IMR-90 (cell line): ENCODE measurements at regions not wholly inside any gene's neighbourhood (a gene's known extent, or its start where the extent isn't known, plus 50 kb on each side); places are given as distances from the start of the nearest gene placed in this dataset.

ENCODE experiments used
- ATAC-seq: fragments of 200-7000 bp; cut with Tn5 transposase; 2 replicates; pipeline ENCODE4 v1.9.1; 2020; ENCODE audit warnings: low read depth, mild to moderate bottlenecking, moderate library complexity
- BruUV-seq: library from RNA; stranded (reverse); fragments of 400-500 nt; replicated peaks from 2 replicates; lab custom pipeline; 2021; lab: Mats Ljungman, UMichigan
- CTCF ChIA-PET: fragments of 300-600 bp; formaldehyde crosslinking; extraction: SDS; loops from one replicate; lab custom pipeline; 2021; ENCODE audit warnings: antibody characterized with exemption; lab: Yijun Ruan, JAX
- POLR2A ChIA-PET: fragments of 300-600 bp; sonication (Branson Sonifier 250); formaldehyde crosslinking; loops from one replicate; lab custom pipeline; 2022; ENCODE audit warnings: antibody characterized with exemption; ENCODE audit not compliant: unreplicated experiment; lab: Charles Lee
- DNase-seq: peaks from one replicate; pipeline ENCODE4 v3.0.0; 2013
- H2AFZ ChIP-seq: replicated peaks from 2 replicates; pipeline ENCODE3; 2013; ENCODE audit warnings: low read length, mild to moderate bottlenecking; ENCODE audit not compliant: poor library complexity
- H2AK5ac ChIP-seq: 2 replicates; pipeline ENCODE4 v1.6.1; 2013; ENCODE audit warnings: low read depth, low read length, inconsistent platforms
- H2AK9ac ChIP-seq: replicated peaks from 2 replicates; pipeline ENCODE3; 2013; ENCODE audit warnings: mild to moderate bottlenecking, low read depth, low read length, moderate library complexity; ENCODE audit not compliant: poor library complexity
- H2BK120ac ChIP-seq: 2 replicates; pipeline ENCODE4 v1.6.1; 2013; ENCODE audit warnings: low read depth, low read length, inconsistent platforms
- H2BK15ac ChIP-seq: 3 replicates; pipeline ENCODE4 v1.6.1; 2013; ENCODE audit warnings: low read depth, low read length, inconsistent platforms
- H2BK20ac ChIP-seq: 2 replicates; pipeline ENCODE4 v1.6.1; 2013; ENCODE audit warnings: low read depth, mild to moderate bottlenecking, inconsistent platforms, low read length, moderate library complexity
- H2BK5ac ChIP-seq: 2 replicates; pipeline ENCODE4 v1.6.1; 2013; ENCODE audit warnings: mild to moderate bottlenecking, low read depth, low read length, inconsistent platforms; ENCODE audit not compliant: poor library complexity, severe bottlenecking
- H3K14ac ChIP-seq: replicated peaks from 2 replicates; pipeline ENCODE4 v1.6.1; 2013; ENCODE audit warnings: low read depth, low read length, inconsistent platforms
- H3K18ac ChIP-seq: 2 replicates; pipeline ENCODE4 v1.6.1; 2013; ENCODE audit warnings: low read depth, low read length, control low read depth
- H3K23ac ChIP-seq: 2 replicates; pipeline ENCODE4 v1.6.1; 2013; ENCODE audit warnings: low read depth, low read length, inconsistent platforms
- H3K27ac ChIP-seq: 2 replicates; pipeline ENCODE4 v1.5.1; 2013; ENCODE audit warnings: mild to moderate bottlenecking, control low read depth, low read length; ENCODE audit not compliant: insufficient read depth
- H3K27me3 ChIP-seq: 2 replicates; pipeline ENCODE4 v1.6.1; 2013; ENCODE audit warnings: low read length; ENCODE audit not compliant: control insufficient read depth, insufficient read depth
- H3K36me3 ChIP-seq: 2 replicates; pipeline ENCODE4 v1.6.1; 2013; ENCODE audit warnings: low read length, mixed read lengths; ENCODE audit not compliant: control insufficient read depth, insufficient read depth
- H3K4ac ChIP-seq: 2 replicates; pipeline ENCODE4 v1.6.1; 2013; ENCODE audit warnings: low read depth, low read length, inconsistent platforms
- H3K4me1 ChIP-seq: 2 replicates; pipeline ENCODE4 v1.6.1; 2013; ENCODE audit warnings: low read length, mixed read lengths; ENCODE audit not compliant: control insufficient read depth, insufficient read depth
- H3K4me2 ChIP-seq: 2 replicates; pipeline ENCODE4 v1.6.1; 2013; ENCODE audit warnings: low read depth, mild to moderate bottlenecking, control low read depth, low read length, moderate library complexity
- H3K4me3 ChIP-seq: 2 replicates; pipeline ENCODE4 v1.5.1; 2013; ENCODE audit warnings: low read depth, mild to moderate bottlenecking, control low read depth, low read length, moderate library complexity; ENCODE audit not compliant: insufficient read depth
- H3K56ac ChIP-seq: 2 replicates; pipeline ENCODE4 v1.6.1; 2013; ENCODE audit warnings: low read length, inconsistent platforms; ENCODE audit not compliant: insufficient read depth; ENCODE audit errors: extremely low read depth
- H3K79me1 ChIP-seq, 2 experiments: 2 replicates each; pipeline ENCODE4 v1.6.1; 2013; ENCODE audit warnings: low read length in 2 of 2, inconsistent platforms in 1 of 2, low read depth in 1 of 2
- H3K9ac ChIP-seq: 2 replicates; pipeline ENCODE4 v1.6.1; 2013; ENCODE audit warnings: low read depth, low read length, control low read depth
- H3K9me1 ChIP-seq: 2 replicates; pipeline ENCODE4 v1.6.1; 2013; ENCODE audit warnings: low read length, inconsistent platforms; ENCODE audit not compliant: insufficient read depth
- H3K9me3 ChIP-seq: 2 replicates; pipeline ENCODE4 v1.6.1; 2013; ENCODE audit warnings: low read length; ENCODE audit not compliant: control insufficient read depth, insufficient read depth
- H4K20me1 ChIP-seq: 2 replicates; pipeline ENCODE4 v1.6.1; 2013; ENCODE audit warnings: low read length, inconsistent platforms; ENCODE audit not compliant: insufficient read depth
- H4K5ac ChIP-seq: 2 replicates; pipeline ENCODE4 v1.6.1; 2013; ENCODE audit warnings: mild to moderate bottlenecking, low read depth, low read length, control low read depth
- H4K8ac ChIP-seq, 2 experiments: 2 replicates each; pipeline ENCODE4 v1.6.1; 2013; ENCODE audit warnings: low read depth in 2 of 2, low read length in 2 of 2, control low read depth in 1 of 2, inconsistent platforms in 1 of 2
- H4K91ac ChIP-seq: 2 replicates; pipeline ENCODE4 v1.6.1; 2013; ENCODE audit warnings: low read depth, low read length, inconsistent platforms; ENCODE audit not compliant: insufficient read depth
- CEBPB ChIP-seq: IDR thresholded peaks from 2 replicates; pipeline ENCODE4 v1.6.1; 2012; ENCODE audit warnings: low read depth, low read length, improper control_type of control experiment
- WGBS, 2 experiments: methylation state at CpG; one replicate each; pipeline versions ENCODE4 v1.1.5 to v1.1.7; 2013; ENCODE audit warnings: missing lambda C conversion rate in 2 of 2; ENCODE audit not compliant: insufficient read length in 1 of 2; ENCODE audit errors: extremely low coverage in 2 of 2; 5-methylcytosine and 5-hydroxymethylcytosine counted together
- dilution Hi-C: fragments of 300-500 bp; cut with HindIII; formaldehyde crosslinking; loops from one replicate; pipeline ENCODE4 v1.14.3; 2018; ENCODE audit warnings: low sequenced_read_pairs; ENCODE audit not compliant: unreplicated experiment
- in situ Hi-C: fragments of 300-500 bp; cut with MboI; formaldehyde crosslinking; loops from 3 replicates; pipeline ENCODE4 v1.14.3; 2019; ENCODE audit warnings: low sequenced_read_pairs, inconsistent platforms, mixed read lengths
- intact Hi-C: fragments of 100-400 bp; cut with micrococcal nuclease; formaldehyde crosslinking; loops from 2 replicates; pipeline ENCODE4 v1.10.0; 2022
- TF ChIP-seq, protein P1 (sequence below): conservative IDR thresholded peaks from 2 replicates; pipeline ENCODE4 v1.5.1; 2012; ENCODE audit warnings: mild to moderate bottlenecking, low read depth, low read length, improper control_type of control experiment

- Histone ChIP-seq H2BK120ac (no peak overlapping the region), H2AK5ac (no peak overlapping the region)
- intact Hi-C loops = no loop called here
These were observed 131.8 kb upstream of the GHITM start for GRCh38 chr10:84007482-84007881.

More at GRCh38 chr10:84007482-84007881, 131.8 kb upstream of the GHITM start:
- no peak overlapping the region for H3K4me2 ChIP-seq
- H3K4me1 ChIP-seq = no peaks in the 10 kb centered on the region
- no peak overlapping the region for H3K9ac ChIP-seq
- no peaks in the 10 kb centered on the region for H3K79me1 ChIP-seq
- no peak overlapping the region for H2AK9ac ChIP-seq
- TF ChIP-seq CEBPB = peak; percentile 79
- TF ChIP-seq, protein P1, sequence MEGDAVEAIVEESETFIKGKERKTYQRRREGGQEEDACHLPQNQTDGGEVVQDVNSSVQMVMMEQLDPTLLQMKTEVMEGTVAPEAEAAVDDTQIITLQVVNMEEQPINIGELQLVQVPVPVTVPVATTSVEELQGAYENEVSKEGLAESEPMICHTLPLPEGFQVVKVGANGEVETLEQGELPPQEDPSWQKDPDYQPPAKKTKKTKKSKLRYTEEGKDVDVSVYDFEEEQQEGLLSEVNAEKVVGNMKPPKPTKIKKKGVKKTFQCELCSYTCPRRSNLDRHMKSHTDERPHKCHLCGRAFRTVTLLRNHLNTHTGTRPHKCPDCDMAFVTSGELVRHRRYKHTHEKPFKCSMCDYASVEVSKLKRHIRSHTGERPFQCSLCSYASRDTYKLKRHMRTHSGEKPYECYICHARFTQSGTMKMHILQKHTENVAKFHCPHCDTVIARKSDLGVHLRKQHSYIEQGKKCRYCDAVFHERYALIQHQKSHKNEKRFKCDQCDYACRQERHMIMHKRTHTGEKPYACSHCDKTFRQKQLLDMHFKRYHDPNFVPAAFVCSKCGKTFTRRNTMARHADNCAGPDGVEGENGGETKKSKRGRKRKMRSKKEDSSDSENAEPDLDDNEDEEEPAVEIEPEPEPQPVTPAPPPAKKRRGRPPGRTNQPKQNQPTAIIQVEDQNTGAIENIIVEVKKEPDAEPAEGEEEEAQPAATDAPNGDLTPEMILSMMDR = no peak
- in situ Hi-C loops = no loop called here
- H3K14ac ChIP-seq = no peak overlapping the region
- no peak overlapping the region for H4K8ac ChIP-seq
- no peaks in the 10 kb centered on the region; the same call in 1 of the 2 replicates for H3K9me3 ChIP-seq
- ChIA-PET CTCF (no interaction called here), POLR2A (no interaction called here)
- no peak overlapping the region for H4K91ac ChIP-seq
- ATAC-seq (no peak), DNase-seq (no peak)
- H3K4me3 ChIP-seq = no peak overlapping the region
- no peak overlapping the region for H3K4ac ChIP-seq
- H3K36me3 ChIP-seq = no peaks in the 10 kb centered on the region
- dilution Hi-C loops = no loop called here
- H2AFZ ChIP-seq = no peak overlapping the region
- H3K23ac ChIP-seq = no peak overlapping the region
- no peak overlapping the region for H4K5ac ChIP-seq
- no peaks in the 10 kb centered on the region for H3K27me3 ChIP-seq
- no peak overlapping the region for H2BK20ac ChIP-seq
- no peak overlapping the region for H3K27ac ChIP-seq
- no CpG with 5 or more reads among the region's 5 CpGs for WGBS, 2 experiments
- H2BK5ac ChIP-seq = no peak overlapping the region
- H2BK15ac ChIP-seq = no peak overlapping the region
- H3K56ac ChIP-seq = no peak overlapping the region
- BruUV-seq = no TSS peak
- no peaks in the 10 kb centered on the region for H4K20me1 ChIP-seq
- no peaks in the 10 kb centered on the region for H3K9me1 ChIP-seq
- no peak overlapping the region for H3K18ac ChIP-seq
